SU-DHL-6 (cell line): ENCODE measurements at regions not wholly inside any gene's neighbourhood (a gene's known extent, or its start where the extent isn't known, plus 50 kb on each side); places are given as distances from the start of the nearest gene placed in this dataset.

Source experiments
- CTCF ChIP-seq: fragments of 200-600 bp; sonication (generic); IDR thresholded peaks from one replicate; pipeline ENCODE4 v1.5.1; 2017; ENCODE audit warnings: antibody characterized with exemption, mild to moderate bottlenecking, low read length, moderate library complexity; ENCODE audit not compliant: insufficient read depth, poor library complexity, severe bottlenecking
- EZH2phosphoT487 ChIP-seq: fragments of 200-600 bp; sonication (generic), shearing (Covaris generic); conservative IDR thresholded peaks from 2 replicates; pipeline ENCODE4 v1.6.1; 2018; ENCODE audit warnings: mild to moderate bottlenecking, antibody characterized with exemption, low read length, moderate library complexity, mixed read lengths

GRCh38 chrX:155819525-155819924 lies 61.6 kb upstream of the VAMP7 start:
- TF ChIP-seq CTCF = no peak
- TF ChIP-seq EZH2phosphoT487 = no peak
